Right renal pelvis (tissue), 4 donors: ENCODE measurements at regions not wholly inside any gene's neighbourhood (a gene's known extent, or its start where the extent isn't known, plus 50 kb on each side); places are given as distances from the start of the nearest gene placed in this dataset.
"Not testable (repeated sequence)": the region's sequence is repeated elsewhere in the genome, so short reads cannot be mapped to it uniquely, and the experiment has no call there.

Experiments
- DNase-seq, 4 donors: peaks; one replicate each; pipeline ENCODE4 v3.0.0-alpha.2; 2013; ENCODE audit warnings: low read depth in 4 of 4, low spot score in 3 of 4, missing footprints in 1 of 4

DNA sequence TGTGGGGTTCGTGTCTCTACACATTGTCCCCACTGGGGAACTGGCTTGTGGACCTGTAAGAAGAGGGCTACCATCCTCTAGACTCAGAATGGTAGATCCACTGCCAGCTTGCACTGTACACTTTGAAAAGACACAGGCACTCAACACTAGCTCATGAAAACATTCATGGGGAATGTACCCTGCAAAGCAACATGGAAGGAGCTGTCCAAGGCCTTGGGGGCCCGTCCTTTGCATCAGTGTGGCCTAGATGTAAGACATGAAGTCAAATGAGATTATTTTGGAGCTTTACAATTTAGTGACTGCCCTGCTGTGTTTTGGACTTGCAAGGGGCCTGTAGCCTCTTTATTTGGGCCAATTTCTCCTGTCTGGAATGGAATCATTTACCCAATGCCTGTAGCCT, 399.0 kb upstream of the PCDH15 start:
- no peak for DNase-seq

- no peak for DNase-seq
These were observed 390.3 kb upstream of the PCDH15 start for GRCh38 chr10:55191236-55191860.

- no peak for DNase-seq
These were observed 383.0 kb upstream of the PCDH15 start for GRCh38 chr10:55183993-55184392.

GRCh38 chr10:55180357-55180756, 379.3 kb upstream of the PCDH15 start:
- no peak for DNase-seq

- no peak for DNase-seq
These were observed 373.4 kb upstream of the PCDH15 start for GRCh38 chr10:55174419-55174818.

DNA sequence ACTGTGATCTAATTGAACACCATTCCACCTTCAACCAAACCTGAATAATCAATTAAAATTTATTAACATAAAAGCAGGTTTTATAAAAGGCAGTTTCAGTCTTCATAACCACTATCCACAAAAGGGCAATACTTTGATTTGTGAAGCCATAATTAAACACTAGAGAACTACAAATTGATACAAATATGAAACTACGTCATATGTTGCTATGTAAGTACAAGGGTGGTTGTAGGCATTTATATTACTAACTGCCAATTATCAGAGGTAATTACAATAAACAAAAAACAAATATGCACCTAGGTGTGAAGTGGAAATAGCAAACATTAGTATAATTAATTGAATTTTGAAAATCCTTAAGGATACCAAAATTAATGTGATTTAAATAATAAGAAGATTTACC, 368.5 kb upstream of the PCDH15 start:
- DNase-seq, result no peak

DNA sequence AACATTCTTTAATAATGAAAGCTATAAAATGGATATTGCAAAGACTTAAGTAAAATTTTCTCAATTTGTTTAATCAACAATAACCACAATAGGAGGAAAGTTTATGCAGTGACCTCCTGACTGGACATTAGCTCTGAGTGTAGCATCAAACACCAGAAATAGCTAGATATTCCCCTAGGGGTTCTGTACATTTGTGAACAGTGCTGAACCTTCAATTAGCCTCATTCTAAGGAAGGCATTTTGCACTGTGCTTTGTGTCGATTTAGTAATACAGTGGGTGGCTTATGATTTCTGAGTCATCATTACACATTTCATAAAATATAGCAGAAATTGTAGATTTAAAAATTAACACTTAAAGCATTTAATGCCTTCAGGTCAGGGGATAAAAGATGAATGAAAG, 367.3 kb upstream of the PCDH15 start:
- DNase-seq, result no peak

DNA sequence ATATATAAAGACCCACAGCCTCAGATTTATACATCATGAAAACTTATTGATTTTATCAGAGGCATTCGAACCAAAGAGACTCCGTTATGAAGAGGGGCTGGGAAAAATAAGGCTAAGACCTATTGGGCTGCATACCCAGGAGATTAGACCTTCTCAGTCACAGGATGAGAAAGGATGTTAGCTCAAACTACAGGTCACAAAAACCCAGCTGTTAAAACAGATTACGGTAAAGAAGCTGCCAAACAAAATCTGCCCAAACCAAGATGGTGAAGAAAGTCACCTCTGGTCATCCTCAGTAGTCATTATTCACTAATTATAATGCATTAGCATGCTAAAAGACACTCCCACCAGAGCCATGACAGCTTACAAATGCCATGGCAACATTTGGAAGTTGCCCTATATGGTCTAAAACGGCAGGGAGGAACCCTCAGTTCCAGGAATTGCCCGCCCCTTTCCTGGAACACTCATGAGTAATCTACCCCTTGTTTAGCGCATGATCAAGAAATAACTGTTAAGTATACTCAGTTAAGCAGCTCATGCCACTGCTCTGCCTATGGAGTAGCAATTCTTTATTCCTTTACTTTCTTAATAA, 362.5 kb upstream of the PCDH15 start:
- DNase-seq, result no peak

DNA sequence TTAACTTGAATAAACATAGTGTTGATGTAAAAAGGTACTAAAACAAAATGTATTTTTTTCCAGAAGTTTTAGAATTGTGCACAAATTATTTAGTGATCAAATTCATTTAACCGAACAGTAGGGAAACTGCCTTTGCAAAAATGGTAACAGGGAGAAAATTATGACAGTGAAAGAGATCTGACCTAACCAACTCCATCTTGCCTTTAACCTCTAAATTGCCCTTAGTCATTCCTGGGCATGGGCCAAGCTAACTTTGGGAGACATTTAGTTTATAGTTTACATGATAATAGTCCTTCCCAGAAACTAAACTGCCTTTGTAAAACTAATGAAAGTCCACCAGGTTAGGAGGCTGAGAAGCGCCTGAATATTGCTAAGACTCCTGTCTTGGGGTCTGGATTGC, 361.3 kb upstream of the PCDH15 start:
- not testable (repeated sequence) for DNase-seq

GRCh38 chr10:55160655-55161283, 359.7 kb upstream of the PCDH15 start:
- DNase-seq, result no peak

DNA sequence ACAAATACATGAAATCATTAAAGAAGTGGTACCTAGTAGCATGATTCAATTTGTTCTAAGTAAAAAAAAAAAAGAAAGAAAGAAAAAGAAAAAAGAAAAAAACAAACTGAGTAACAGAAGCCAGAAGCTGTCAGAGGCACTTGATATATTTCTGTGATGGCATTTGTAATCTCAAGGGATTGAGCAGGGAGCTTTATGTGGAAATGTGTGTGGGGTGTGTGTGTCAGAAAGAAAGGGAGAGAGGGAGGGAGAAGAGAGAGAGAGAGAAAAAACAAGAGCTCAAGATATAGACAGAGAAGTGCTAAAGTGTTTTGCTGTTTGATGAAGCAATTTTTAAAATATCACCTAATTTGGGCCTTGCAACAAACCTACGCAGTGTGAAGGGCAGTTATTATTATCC, 357.6 kb upstream of the PCDH15 start:
- DNase-seq, result no peak

DNA sequence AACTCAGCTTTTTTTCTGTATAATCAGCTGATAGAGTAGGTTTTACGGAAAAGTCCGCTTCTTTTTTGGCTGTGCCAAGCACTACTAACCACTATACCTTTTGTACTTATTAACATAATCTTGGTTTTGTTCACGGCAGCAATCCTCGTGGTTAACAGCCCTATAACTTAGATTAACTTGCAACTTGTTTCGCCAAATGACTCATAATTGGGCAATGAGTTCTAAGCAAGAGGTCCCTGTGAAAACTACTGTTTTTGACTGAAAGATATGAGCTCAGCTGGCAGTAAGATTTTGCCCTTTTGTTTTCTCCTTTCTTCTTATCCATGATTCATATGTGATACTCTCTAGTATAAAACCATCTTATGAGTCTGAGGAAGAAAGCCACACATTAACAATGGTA, 345.0 kb upstream of the PCDH15 start:
- DNase-seq, result no peak

DNA sequence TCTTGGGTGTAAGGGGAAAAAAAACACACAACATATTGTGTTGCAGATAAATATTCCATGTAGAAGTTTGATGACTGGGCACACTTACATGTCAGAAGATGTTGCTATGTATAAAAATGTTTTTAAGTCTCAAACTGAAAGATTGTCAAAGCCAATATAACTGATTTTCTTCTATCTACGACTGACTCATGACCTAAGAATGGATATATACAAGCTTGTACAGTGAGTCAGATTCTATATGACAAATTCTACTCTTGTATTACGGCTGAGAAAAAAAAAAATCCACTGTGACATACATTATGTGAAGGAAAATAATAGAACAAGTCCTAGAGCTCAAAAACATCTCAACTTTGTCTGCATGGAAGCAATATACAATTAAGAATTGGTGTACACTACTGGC, 343.0 kb upstream of the PCDH15 start:
- no peak for DNase-seq

DNA sequence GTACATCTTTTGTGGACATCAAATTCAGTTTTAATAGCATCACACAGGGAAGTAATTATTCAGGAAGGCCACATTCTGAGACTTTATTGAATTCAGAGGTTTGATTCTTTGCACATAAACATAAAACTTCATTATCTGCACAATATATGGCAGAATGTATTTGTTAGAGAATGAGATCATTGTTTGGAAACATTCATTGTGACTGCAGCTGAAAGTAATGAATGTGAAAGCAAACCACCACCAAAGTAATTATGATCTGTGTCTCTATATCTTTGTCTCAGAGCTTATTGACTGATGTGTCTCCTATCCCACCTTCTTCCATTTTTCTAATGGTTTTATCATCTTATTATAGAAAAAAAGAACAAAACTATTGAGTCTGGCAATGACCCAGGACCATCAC, 340.9 kb upstream of the PCDH15 start:
- DNase-seq, result no peak

DNA sequence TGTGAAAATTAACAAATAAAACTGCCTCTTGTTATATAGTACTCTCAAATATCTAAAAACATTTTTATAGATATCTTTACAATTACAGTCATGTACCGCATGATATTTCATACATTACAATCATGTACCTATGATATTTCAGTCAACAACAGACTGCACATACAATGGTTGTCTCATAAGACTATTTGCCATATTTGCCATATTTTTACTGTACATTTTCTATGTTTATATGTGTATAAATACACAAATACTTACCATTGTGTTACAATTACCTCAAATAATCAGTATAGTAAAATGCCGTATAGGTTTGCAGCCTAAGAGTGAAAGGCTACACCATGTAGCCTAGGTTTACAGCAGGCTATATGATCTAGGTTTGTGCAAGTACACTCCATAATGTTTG, 336.0 kb upstream of the PCDH15 start:
- no peak for DNase-seq

DNA sequence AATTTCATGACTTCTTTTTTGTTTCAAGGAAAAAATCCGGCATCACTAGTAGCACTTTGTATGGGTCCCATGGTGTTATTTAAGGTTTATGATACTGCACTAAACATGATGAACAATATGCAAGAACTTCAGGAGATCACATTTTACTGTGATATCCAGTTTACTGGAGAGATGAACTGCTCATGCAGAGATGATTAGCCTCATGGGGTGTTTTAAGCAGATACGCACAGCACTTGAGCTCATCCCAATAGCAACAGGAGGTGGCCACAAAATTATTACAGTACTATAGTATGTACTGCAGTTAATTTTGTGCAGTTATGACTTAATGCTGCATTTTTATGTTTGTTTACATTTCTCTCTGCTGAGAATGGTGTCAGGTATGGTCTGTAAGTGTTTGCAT, 303.7 kb upstream of the PCDH15 start:
- DNase-seq, result no peak

GRCh38 chr10:55098452-55098851, 297.4 kb upstream of the PCDH15 start:
- DNase-seq, result no peak

DNA sequence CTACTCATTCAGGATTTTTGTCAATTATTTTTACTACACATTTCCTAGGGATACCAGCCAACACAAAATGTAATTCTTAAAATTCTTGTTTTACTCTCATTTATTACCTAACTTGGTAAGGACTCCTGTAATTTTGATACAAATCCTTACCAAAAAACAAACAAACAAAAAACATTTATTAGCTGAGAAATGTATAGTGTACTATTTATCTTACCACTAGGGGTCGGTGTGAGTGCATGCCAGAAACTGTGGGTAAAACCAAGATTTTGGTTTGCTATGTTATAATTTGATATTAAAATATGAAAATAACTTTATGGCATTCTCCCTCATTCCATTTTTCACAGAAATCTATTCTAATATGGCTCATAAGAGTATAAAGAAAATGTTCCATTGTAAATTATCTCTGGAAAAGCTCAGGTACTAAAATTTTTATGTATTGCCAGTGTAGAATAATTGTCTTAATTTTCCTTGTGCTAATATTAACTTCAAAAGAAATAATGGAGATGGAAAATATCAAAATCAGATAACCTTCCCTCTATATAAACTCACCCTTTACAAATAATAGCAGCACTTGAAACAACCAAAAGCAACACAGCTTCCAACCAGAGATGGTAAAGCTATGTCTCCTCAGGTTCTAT, 290.8 kb upstream of the PCDH15 start:
- DNase-seq, result peak in 1 of 4 donors; percentile 1

- DNase-seq, result no peak
These were observed 277.1 kb upstream of the PCDH15 start for GRCh38 chr10:55078121-55078520.

DNA sequence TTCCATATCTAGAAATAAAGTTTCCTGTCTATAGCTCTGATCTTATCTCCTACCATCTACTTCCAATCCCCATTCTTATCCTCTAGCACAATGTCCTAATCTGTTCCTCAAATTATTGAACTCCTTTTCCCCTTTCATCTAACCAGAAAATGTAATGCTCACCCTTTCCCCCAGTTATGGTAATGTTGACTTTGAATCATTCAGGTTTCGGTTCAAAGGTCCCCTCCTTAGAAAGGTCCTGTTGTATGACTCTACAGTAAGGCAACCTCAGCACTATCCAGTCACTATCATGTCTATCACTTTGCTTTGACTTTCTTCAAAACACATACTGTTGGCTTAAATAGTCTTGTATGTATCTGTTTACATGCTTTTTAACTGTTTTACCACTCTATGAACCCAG, 264.2 kb upstream of the PCDH15 start:
- no peak for DNase-seq

DNA sequence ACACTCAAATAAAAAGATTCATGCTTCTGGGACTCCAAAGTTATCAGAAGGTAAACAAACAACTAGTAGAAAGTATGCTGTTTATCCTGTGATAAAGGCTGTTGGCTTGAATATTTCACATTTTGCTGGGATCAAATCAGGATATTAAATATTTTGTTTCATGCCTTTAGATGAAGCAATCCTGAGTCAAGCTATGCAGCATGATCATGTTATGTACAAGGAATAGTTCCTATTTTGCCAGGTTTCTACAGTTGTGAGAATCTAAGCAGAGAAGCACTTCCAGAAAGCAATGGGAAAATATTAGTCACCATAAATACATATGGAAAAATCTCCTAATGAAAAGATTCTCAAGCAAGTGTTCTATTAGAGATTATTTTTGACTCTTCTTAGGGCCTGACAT, 262.8 kb upstream of the PCDH15 start:
- DNase-seq, result no peak

DNA sequence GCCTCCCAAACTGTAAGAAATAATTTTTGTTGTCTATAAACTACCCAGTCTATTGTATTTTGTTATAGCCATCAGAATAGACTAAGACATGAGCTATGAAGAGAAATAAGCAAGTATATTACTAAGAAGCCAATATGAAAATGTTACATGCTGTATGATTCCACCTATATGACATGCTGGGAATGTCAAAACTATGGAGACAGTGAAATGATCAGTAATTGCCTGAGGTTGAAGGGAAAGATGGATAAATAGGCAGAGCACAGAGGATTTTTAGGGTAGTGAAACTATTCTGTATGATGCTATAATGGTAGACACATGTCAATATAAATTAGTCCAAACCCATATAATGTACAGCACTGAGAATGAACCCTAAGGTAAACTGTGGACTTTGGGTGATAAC, 261.3 kb upstream of the PCDH15 start:
- DNase-seq, result no peak
